ENCODE measurements at regions not wholly inside any gene's neighbourhood (a gene's known extent, or its start where the extent isn't known, plus 50 kb on each side); places are given as distances from the start of the nearest gene placed in this dataset.
A peak's percentile ranks its signal among the peaks of the same experiment; 100 is the strongest.

DNA sequence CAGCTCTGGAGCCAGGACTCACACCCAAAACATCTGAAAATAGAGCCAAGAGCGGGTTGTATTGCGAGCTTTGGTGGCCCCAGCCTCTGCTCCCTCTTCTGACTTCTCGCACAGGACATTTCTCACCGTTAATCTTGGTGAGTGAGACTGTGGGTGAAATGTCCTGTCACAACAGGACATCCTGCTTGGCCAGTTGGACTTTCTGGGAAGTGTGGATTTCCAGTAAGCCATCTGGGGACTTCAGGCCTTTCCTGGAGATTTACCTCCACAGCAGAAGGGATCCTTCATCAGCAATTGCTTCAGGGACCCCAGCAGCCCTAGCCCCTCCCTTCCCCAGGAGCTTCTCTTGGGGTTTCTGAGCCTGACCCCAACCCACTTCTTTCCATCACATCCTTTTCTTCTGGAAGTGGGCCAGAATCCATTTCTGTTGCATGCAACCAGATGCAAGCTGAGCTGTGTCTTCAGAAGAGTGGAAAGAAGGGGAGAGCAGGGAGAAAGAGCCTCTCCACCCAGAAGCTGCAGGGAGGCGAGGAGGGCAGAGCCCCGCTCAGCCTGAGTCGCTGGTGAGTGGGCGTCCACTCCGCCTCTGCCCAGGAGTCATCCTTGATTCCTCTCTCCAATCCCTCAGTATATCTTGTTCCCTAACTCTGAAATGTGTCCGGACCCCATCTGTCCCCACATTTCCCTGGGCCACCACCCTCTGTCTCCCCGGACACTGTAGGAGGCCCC is 50.3 kb upstream of the GADD45G start:
- DNase-seq = no peak

GRCh38 chr9:89553451-89554010 is 51.3 kb upstream of the GADD45G start:
- no peak for DNase-seq

GRCh38 chr9:89550346-89550927 is 52.5 kb upstream of the SEMA4D start:
- no peak for DNase-seq

DNA sequence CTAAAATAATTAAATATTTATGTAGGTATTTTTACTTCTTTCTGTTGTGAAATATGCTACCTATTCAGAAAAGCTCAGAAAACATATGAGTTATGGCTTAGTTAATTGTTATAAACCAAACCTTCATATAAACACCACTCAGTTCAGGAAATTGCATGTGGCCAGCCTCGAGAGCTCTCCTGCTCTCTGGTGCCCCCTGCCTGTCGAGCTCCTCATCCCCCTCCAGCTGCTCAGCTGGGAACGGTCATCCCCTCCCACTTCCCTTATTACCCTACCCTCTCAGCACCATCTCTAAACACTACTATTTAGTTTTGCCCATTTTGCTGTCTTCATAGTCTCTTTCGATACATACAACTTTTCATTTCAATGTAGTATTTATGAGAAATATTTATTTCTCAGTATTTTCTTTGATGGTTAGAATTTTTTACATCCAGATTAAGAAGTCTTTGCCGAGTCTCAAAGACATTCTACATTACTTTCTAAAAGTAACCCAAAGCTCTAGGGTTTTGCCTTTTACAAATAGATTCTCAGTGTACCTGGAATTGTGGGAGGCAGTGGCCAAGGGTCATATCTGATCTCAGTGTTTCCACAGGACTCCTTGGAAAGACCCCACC is 51.2 kb upstream of the SEMA4D start:
- peak; percentile 72 to 79 for DNase-seq

DNA sequence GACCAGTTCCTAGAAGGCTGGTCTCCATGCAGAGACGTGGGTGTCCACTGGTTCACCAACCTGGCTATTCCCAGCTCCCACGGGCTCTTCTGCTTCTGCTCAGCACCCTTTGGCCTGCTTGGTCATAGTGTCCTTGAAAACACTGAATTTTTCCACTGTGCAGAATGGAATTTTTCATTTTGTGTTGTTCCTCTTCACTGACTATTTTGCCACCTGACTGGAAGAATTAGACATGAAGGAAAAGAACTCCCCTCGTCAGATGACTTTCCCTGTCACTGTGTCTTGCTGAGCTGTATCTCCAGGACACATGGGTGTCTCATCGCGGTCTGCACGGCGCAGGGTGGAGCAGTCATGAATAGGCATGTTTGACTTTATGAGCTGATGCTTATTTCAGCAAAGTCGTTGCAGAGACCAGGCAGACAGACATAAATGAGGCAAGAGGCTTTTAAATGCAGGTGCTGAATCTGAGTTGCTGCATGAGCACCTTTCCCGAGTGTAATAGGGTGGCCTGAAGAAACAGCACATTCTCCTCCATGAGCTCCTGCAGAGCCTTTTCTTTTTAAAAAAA is 50.2 kb upstream of the SEMA4D start:
- no peak for DNase-seq

Data from AML-193 (cell line).